GM19438 (cell line): ENCODE measurements at regions not wholly inside any gene's neighbourhood (a gene's known extent, or its start where the extent isn't known, plus 50 kb on each side); places are given as distances from the start of the nearest gene placed in this dataset.

Source experiments
- ATAC-seq: cut with Tn5 transposase; IDR thresholded peaks from one replicate; pipeline ENCODE4 v1.9.1; 2021; ENCODE audit warnings: low read depth; ENCODE audit not compliant: unreplicated experiment

- no peak for ATAC-seq
Observed at GRCh38 chr5:145130996-145131395, 704.1 kb downstream of the PRELID2 start.

DNA sequence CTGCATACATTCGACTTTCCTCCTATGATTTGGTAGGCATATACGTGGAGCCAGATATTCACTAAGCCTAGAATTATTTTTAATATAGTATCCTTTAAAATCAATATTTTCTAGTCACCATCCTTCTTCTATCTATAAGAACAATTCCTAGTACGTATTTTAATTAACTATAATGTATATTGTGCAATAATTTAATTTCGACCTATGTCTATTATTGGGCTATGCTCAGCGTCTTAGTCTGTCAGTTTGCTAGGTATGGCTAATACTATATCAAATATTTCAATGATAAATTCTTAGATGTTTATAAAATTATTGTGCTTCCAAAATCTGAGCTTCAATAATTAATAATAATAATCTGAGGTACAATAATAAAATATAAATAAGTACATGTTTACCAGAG, 705.3 kb downstream of the PRELID2 start:
- ATAC-seq: no peak

DNA sequence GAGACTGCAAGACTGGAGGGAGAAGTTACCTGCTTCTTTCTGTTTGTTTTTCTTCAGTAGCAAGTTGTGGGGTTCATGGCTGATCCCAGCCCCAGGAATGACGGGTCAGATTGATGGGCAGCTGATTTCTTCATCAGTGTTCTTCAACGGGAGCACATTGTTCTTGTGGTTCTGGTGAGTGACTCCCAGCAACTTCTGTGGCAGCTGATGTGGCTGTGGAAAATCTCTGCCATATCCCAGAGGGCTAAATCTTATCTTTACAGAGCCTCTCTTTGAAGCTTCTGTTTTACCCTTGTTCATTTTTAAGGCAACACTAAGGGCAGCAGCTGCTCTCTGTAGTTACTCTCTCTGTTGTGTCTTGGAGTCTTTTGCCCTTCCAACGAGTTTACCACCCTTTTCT, 710.3 kb downstream of the PRELID2 start:
- no peak for ATAC-seq

GRCh38 chr5:145118611-145119010, 716.5 kb downstream of the PRELID2 start:
- ATAC-seq: no peak

- ATAC-seq: no peak
Observed at GRCh38 chr5:145118127-145118526, 717.0 kb downstream of the PRELID2 start.

- no peak for ATAC-seq
Observed at GRCh38 chr5:145117285-145117684, 717.9 kb downstream of the PRELID2 start.

DNA sequence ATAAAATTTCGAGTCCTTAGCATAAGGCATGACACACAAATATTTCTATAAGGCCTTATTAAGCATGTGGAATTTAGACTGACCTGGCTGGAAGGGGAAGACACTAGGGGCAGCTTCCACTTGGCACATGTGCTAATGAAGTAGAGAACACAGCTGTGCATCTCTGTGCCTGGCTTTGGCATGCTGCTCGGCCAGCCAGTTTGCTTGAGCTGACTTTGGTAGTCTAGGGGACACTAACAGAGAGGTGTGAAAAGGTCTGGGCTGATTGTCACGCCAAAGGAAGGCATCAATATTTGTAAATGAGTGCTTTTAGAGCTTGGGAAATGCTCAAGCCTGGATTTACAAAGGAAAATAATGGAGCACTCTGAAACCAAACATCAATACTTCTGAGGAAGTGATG, 723.7 kb downstream of the PRELID2 start:
- ATAC-seq: no peak

GRCh38 chr5:145110834-145111233, 724.3 kb downstream of the PRELID2 start:
- ATAC-seq: no peak

DNA sequence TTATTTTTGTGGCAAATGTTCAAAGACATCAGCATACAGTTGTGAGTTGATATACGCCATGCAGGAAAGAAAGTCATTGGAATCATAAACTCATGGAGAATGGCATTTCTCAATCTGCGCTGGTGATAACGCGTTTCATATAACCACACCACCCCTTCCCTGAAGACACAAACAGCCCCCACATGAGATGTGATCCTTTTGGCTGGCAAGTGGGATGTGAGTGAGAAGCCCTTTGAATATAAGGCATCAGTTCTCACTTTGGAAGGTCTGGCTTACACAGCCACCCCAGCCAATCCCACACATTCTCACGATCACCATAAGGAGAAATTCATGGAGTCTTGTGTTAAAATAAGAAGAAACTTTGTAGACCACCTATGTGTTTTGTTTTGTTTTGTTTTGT, 725.0 kb downstream of the PRELID2 start:
- ATAC-seq: no peak

- ATAC-seq: no peak
Observed at GRCh38 chr5:145105384-145105783, 729.8 kb downstream of the PRELID2 start.

- no peak for ATAC-seq
Observed at GRCh38 chr5:145104106-145104505, 731.0 kb downstream of the PRELID2 start.

- ATAC-seq: no peak
Observed at GRCh38 chr5:145101246-145101645, 733.9 kb downstream of the PRELID2 start.

DNA sequence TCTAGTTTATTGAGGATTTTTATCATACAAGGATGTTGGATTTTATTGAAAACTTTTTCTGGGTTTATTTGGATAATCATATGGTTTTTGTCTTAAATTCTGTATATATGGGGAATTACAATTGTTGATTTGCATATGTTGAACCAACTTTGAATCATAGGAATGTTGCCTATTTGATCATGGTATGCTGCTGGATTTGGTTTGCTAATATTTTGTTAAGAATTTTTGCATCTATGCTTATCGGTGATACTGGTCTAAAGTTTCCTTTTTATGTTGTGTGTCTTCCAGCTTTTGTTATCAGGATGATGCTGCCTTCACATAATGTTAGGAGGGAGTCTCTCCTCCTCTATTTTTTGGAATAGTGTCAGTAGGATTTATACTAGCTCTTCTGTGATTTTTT, 745.0 kb downstream of the PRELID2 start:
- ATAC-seq: no peak

- ATAC-seq: no peak
Observed at GRCh38 chr5:145084834-145085233, 750.3 kb downstream of the PRELID2 start.

GRCh38 chr5:145077028-145077427, 758.1 kb downstream of the PRELID2 start:
- ATAC-seq: no peak

DNA sequence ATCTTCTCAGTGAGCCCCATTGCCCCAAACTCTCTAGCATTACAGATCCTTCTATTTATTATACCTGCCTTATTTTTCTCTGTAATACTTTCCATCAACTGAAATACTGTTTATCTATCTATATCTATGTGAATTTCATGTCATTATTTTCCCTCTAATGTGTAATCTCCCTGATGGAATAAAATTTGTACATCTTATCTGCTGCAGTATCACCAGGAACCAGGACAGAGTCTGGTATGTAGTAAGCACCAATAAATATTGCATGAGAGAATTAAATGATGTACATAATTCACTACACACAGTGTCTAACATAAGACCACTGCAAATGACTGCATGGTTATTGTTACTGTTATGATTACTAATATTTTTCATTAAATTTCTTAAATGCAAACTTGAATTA, 759.1 kb downstream of the PRELID2 start:
- no peak for ATAC-seq

DNA sequence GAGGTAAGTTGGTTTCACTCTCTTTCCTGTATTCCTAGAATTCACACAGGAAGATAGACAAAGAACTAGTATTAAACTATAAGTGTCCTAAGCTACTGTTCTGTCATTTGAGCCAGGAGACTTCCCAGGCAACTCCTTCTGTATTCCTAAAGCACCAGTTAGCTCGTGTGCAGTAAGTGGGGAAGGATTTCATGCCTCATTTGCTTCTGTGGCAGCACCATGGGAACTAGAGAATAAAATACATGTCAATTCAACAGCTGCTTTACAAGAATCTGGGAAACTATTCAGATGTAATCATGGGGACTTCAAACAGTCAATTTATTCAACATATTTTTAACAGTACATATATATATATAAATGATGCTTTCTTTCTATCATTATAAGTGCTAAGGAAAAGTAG, 762.3 kb downstream of the PRELID2 start:
- ATAC-seq: no peak

DNA sequence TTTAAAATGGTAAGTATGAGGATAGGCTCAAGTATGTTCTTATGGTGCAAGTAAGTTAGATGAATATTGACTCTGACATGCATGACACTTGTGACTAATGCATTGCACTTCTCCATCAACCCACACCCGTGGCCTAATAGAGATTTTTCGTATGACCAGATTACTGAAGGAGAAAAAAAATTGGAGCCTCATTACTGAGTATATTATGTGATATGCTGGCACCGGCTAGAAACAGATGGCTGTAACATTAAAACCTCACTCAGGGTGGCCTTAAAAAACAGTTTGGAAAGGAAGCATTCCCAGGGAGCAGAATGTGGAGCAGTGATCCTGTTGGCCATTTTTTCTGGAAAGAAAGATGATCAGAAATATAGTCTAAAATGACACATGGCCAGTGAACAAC, 766.4 kb downstream of the PRELID2 start:
- no peak for ATAC-seq

DNA sequence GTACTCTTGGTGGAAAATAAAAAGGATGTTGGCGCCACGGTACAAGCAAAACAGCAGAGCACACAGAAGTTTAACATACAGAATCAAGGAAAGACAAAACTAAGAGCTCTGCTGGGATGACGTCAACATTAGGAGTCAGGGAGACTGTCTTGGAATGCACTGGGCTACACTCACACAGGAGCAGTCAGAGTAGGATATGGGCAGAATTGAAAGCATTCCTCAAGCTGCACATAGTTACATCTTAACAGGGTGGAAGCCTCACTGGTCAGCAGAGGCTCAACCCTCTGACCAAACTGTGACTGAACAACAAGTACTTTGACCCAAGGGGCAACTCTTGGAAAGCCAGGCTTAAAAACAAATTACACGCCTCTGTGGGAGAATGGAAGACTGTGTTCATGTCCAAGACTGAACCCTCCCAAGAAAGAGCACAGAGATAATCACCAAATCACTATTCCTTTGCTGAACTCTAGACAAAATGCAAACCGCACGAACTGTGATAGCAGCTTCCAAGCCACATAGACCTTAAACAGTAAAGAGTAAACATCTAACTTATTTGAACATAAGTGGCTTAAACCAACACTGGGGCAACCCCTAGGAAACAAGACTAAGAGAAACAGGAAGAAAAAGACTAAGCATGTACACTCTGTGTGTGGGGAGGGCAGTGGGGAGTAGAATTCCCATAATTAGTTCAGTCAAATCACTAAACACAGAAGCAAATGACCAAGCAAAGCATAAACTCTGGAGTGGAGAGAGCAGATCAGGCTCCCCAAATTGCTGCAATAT, 772.7 kb downstream of the PRELID2 start:
- ATAC-seq: no peak

DNA sequence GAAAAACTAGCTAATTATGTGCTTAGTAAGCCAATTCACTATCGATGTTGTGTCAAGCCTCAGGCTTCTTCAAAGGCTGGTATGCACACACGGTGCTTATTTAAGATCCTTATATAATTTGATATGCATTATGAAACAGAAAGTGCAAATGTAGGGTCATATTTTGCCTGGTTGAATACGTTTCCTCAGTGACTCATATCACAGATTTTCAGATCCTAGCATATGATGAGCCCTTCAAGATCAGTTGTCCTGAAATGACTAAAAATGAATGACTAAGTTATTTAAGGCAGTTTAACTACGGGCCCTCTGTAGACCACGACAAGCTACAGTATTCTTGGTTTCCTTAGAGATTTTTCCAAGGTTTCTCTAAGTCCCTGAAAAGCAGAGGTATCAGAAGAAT, 778.3 kb downstream of the PRELID2 start:
- ATAC-seq: peak; percentile 99

DNA sequence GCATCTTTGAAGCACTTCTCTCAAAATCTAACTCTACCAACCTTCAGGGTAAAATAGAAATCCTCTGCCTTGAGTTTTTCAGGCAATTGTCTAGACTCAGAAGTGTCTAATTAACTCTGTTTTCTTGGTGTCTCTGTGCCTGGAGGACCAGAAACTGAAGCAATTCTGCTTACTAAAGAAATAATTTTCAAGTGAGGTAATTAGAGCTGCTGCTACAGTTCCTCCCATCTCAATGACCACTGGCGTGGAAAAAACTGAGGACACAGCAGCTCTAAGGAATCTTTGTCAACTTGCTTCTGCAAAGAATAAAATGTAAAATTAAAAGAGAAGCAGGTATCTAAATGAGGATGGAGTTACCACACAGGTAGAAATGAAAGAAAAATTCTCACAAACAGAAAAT, 785.0 kb downstream of the PRELID2 start:
- no peak for ATAC-seq

DNA sequence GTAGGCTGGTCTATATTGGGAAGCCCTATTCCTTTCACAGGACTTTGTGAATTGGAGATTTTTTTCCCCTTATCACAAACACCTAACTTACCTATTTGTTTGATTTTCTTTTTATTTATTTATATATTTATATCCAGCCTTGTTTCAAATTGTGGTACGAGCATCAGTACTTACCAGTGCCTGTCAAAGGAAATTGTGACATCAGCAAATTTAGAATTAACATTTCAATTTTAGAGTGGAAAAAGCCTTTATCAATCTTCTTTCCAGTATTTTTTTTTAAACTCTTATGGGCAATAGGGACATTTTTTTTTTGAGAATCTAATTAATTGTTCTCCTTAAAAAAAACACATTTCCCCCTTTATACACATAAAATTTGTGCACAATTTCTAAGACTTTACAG, 790.2 kb downstream of the PRELID2 start:
- ATAC-seq: no peak

DNA sequence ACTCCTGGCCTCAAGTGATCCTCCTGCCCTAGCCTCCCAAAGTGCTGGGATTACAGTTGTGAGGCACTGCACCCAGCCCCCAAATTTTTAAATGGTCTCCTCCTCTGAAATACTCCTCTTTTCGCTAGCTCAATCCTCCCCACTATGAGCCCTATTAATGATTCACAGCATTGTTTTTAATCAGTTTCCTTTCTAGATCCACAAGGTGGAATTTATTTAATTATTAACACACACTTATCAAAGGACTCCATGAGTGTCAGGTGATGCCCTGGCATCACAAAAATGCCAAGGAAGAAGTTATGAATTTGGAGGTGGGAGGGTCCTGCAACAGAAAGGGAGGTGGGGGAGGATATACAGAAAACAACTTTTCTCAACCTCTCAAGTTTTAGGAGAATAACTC, 806.5 kb downstream of the PRELID2 start:
- no peak for ATAC-seq
